ENCODE measurements at regions not wholly inside any gene's neighbourhood (a gene's known extent, or its start where the extent isn't known, plus 50 kb on each side); places are given as distances from the start of the nearest gene placed in this dataset.
"Not testable (repeated sequence)": the region's sequence is repeated elsewhere in the genome, so short reads cannot be mapped to it uniquely, and the experiment has no call there.

GRCh38 chr3:5709714-5710113 lies 522.2 kb downstream of the EDEM1 start:
- no peaks in the 10 kb centered on the region for H3K9me3 ChIP-seq (ENCODE audit: insufficient read depth, low read depth, low read length)
- no peak for TF ChIP-seq EZH2phosphoT487 (IDR thresholded peaks at IDR 0.05; ENCODE audit: borderline replicate concordance)
- H3K4me1 ChIP-seq (ENCODE audit: insufficient read depth, low read length, poor library complexity, severe bottlenecking): no peaks in the 10 kb centered on the region

GRCh38 chr3:5710718-5711117 lies 523.2 kb downstream of the EDEM1 start:
- H3K36me3 ChIP-seq (ENCODE audit: insufficient read depth, low read length): no peaks in the 10 kb centered on the region
- H3K79me2 ChIP-seq (ENCODE audit: insufficient read depth, low read length): no peaks in the 10 kb centered on the region
- H3K9me2 ChIP-seq (replicated peaks; ENCODE audit: low read depth, low read length): no peaks in the 10 kb centered on the region
- TF ChIP-seq CTCF (conservative IDR thresholded peaks at IDR 0.05; ENCODE audit: low read length) (no peak), EZH2phosphoT487 (IDR thresholded peaks at IDR 0.05; ENCODE audit: borderline replicate concordance) (no peak)
- H3K4me3 ChIP-seq (ENCODE audit: low read length, poor library complexity, severe bottlenecking): no peak overlapping the region
- H3K9ac ChIP-seq (ENCODE audit: low read depth, low read length, poor library complexity, severe bottlenecking): no peak overlapping the region
- H4K20me1 ChIP-seq (ENCODE audit: insufficient read depth, low read length, poor library complexity, severe bottlenecking): no peaks in the 10 kb centered on the region
- no peak overlapping the region for H2AFZ ChIP-seq (ENCODE audit: low read length)
- H3K9me3 ChIP-seq (ENCODE audit: insufficient read depth, low read depth, low read length): no peaks in the 10 kb centered on the region
- H3K27me3 ChIP-seq (ENCODE audit: insufficient read depth, low read length, poor library complexity, severe bottlenecking): no peaks in the 10 kb centered on the region
- no peaks in the 10 kb centered on the region for H3K4me1 ChIP-seq (ENCODE audit: insufficient read depth, low read length, poor library complexity, severe bottlenecking)
- no peak overlapping the region for H3K4me2 ChIP-seq (ENCODE audit: low read depth, low read length, poor library complexity, severe bottlenecking)
- no peaks in the 10 kb centered on the region for H3F3A ChIP-seq (ENCODE audit: low read depth)

More at GRCh38 chr3:5709714-5710113, 522.2 kb downstream of the EDEM1 start:
- Histone ChIP-seq H3K27me3 (ENCODE audit: insufficient read depth, low read length, poor library complexity, severe bottlenecking) (no peaks in the 10 kb centered on the region), H3K9me2 (replicated peaks; ENCODE audit: low read depth, low read length) (no peaks in the 10 kb centered on the region), H3K79me2 (ENCODE audit: insufficient read depth, low read length) (no peaks in the 10 kb centered on the region), H4K20me1 (ENCODE audit: insufficient read depth, low read length, poor library complexity, severe bottlenecking) (no peaks in the 10 kb centered on the region), H3F3A (ENCODE audit: low read depth) (no peaks in the 10 kb centered on the region), H3K36me3 (ENCODE audit: insufficient read depth, low read length) (no peaks in the 10 kb centered on the region), H3K9ac (ENCODE audit: low read depth, low read length, poor library complexity, severe bottlenecking) (no peak overlapping the region), H3K4me3 (ENCODE audit: low read length, poor library complexity, severe bottlenecking) (no peak overlapping the region), H2AFZ (ENCODE audit: low read length) (no peak overlapping the region), H3K4me2 (ENCODE audit: low read depth, low read length, poor library complexity, severe bottlenecking) (no peak overlapping the region)

- Histone ChIP-seq H3K36me3 (ENCODE audit: insufficient read depth, low read length) (no peaks in the 10 kb centered on the region), H3K9me2 (replicated peaks; ENCODE audit: low read depth, low read length) (no peaks in the 10 kb centered on the region), H3K4me1 (ENCODE audit: insufficient read depth, low read length, poor library complexity, severe bottlenecking) (no peaks in the 10 kb centered on the region), H3K9ac (ENCODE audit: low read depth, low read length, poor library complexity, severe bottlenecking) (no peak overlapping the region), H3K79me2 (ENCODE audit: insufficient read depth, low read length) (no peaks in the 10 kb centered on the region), H3F3A (ENCODE audit: low read depth) (no peaks in the 10 kb centered on the region), H3K4me2 (ENCODE audit: low read depth, low read length, poor library complexity, severe bottlenecking) (no peak overlapping the region), H3K27me3 (ENCODE audit: insufficient read depth, low read length, poor library complexity, severe bottlenecking) (no peaks in the 10 kb centered on the region), H2AFZ (ENCODE audit: low read length) (no peak overlapping the region), H3K4me3 (ENCODE audit: low read length, poor library complexity, severe bottlenecking) (no peak overlapping the region), H3K9me3 (ENCODE audit: insufficient read depth, low read depth, low read length) (no peaks in the 10 kb centered on the region), H4K20me1 (ENCODE audit: insufficient read depth, low read length, poor library complexity, severe bottlenecking) (no peaks in the 10 kb centered on the region)
- TF ChIP-seq EZH2phosphoT487 (IDR thresholded peaks at IDR 0.05; ENCODE audit: borderline replicate concordance) (no peak), CTCF (conservative IDR thresholded peaks at IDR 0.05; ENCODE audit: low read length) (no peak)
Observed at GRCh38 chr3:5717254-5717653, 529.7 kb downstream of the EDEM1 start.

- H3K4me3 ChIP-seq (ENCODE audit: low read length, poor library complexity, severe bottlenecking); H3K79me2 ChIP-seq (ENCODE audit: insufficient read depth, low read length); H2AFZ ChIP-seq (ENCODE audit: low read length); H3K4me1 ChIP-seq (ENCODE audit: insufficient read depth, low read length, poor library complexity, severe bottlenecking); H3K9me3 ChIP-seq (ENCODE audit: insufficient read depth, low read depth, low read length); H3K9ac ChIP-seq (ENCODE audit: low read depth, low read length, poor library complexity, severe bottlenecking); H3F3A ChIP-seq (ENCODE audit: low read depth); H4K20me1 ChIP-seq (ENCODE audit: insufficient read depth, low read length, poor library complexity, severe bottlenecking); H3K27me3 ChIP-seq (ENCODE audit: insufficient read depth, low read length, poor library complexity, severe bottlenecking); H3K9me2 ChIP-seq (replicated peaks; ENCODE audit: low read depth, low read length); H3K4me2 ChIP-seq (ENCODE audit: low read depth, low read length, poor library complexity, severe bottlenecking); H3K36me3 ChIP-seq (ENCODE audit: insufficient read depth, low read length): not testable (repeated sequence)
Observed at GRCh38 chr3:5719668-5720067, 532.2 kb downstream of the EDEM1 start.

Measured in Loucy (cell line).